Inflammatory macrophage (primary cell): ENCODE measurements at regions not wholly inside any gene's neighbourhood (a gene's known extent, or its start where the extent isn't known, plus 50 kb on each side); places are given as distances from the start of the nearest gene placed in this dataset.
"Not testable (repeated sequence)": the region's sequence is repeated elsewhere in the genome, so short reads cannot be mapped to it uniquely, and the experiment has no call there.

ENCODE experiments used
- DNase-seq, 2 donors: peaks; one replicate each; pipeline ENCODE4 v3.0.0-alpha.2; 2020 to 2022

DNA sequence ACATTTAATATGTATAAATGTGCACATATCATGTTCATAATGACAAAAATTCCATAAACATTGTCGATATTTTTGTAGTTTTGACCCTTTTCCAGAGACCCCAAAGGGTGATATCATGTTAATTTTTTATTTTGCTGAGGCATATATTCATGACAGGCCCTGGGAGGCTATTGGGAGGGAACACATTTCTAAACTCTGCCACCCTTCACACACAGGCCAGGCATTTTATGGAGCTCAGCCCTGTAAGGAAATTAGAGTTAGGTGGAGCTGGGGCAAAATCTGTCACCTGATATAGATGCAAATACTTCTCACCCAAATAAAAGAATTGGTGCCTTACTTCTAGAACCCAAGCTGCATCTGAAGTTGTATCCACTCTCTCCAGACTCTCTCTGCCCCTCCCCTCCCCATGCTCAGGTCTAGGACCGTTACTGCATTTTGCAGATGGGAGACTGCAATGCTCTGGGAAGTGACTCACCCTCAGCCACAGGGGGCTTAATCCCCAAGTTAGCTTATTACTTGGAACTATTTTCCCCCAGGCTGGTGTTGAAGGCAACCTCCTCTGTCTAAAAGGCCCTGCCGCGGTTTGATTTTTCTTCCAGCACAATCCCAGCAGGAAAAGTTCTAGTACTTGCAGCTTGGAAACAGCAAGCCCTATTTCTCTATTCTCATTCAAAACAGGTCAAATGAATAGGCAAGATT lies 238.9 kb downstream of the EMP1 start:
- no peak for DNase-seq

DNA sequence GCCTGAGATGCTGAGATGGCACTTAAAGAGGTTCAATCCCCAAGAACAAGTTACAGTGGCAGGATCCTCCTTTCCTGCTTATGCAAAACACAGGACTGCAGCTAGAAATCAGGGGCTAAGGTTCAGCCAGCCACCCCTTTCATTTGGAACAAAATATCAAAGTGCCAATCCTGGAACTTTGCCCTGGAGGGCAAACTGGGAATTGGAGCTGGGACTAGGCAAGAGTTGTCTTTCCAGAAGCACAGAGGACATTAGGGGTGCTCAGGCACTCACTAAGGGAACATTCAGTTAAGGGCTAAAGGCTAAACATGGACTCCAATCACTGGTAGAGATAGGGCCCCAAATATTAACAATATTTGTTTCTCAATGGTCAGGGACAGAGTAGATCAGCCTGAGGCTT lies 237.2 kb downstream of the EMP1 start:
- DNase-seq, result no peak

DNA sequence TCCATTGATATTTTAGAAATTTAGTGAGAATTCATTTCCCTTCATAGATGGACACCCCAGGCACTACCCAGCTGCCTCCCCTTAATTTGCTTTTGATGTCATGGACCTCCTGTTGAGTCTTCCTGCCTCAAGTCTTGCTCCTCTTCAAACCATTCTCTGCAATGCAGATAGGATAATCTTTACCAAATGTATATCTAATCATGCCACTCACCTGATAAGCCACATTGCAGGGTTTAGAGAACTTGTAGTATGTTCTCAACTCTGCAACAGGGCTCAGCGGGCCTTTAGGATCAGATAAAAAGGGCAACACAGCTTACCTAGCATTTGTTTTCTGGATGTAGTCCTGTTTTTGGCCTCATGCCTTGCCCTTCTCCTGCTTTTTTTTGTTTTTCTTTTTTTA lies 234.5 kb downstream of the EMP1 start:
- DNase-seq, result no peak

DNA sequence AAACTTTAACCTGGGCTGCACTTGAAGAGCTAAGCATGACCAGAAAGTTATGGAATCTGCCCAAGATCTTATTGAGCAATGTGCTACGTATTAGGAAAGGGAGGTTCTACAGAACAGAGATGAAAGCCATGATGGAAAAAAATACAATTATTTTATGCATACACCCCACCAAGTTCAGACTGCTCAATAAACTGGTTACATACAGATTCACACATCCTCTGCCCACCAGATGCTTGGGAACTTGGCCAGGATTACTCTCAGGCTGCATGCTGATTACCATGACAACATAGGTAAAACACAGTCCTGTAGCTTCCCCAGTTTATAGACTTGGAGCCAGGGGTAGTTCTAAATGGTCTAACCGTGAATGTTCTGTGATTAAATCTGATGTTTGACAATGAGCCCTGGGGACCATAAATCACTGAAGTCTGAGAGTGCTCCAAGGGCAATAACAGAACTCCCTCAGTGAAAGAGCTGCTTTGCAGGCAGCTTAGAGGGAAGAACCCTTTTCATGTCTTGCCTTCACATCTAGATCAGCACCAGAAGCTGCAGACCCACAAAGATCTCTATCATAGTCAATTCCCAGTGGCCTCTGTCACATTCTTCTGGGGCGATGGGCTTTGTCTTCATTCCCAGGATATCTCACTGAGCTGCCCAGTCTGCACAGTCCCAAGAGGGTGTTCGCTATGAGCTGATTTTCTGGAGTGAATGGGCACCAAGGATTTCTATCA lies 232.2 kb downstream of the EMP1 start:
- no peak for DNase-seq

DNA sequence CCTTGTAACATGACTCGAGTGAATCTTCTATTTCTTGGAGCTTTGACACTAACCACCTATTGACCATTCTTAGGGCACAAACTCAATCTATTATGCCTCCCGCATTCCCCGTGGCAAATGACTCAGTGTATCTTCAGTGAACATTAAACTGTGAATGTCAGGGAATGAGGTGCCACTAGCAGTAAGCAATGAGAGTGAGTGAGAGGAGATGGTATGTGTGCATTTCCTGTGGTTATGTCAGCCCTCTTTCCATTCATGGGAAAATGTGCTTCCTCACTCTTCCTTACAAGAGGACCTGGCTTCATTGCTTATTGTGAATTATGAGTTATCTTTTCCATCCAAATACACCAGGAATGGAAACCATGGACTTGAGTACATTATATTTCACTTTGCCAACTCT lies 229.2 kb downstream of the EMP1 start:
- no peak for DNase-seq

DNA sequence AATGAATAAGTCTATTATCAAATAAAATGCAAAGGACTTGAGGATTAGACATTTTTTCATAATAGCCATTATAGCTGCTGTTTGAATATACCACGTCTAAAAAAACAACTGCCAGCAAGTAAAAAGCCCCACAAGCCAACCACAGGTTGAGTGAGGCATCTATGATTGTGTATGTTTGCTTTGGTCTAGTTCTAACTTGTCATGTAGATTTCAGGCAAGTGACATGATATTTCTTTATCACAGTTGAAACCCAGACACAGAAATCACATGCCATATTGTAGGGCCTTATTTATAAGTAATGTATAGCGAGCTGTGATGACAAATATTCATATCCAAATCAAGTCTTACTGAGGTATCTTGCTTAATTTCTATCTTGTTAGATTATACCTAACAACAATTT lies 225.8 kb downstream of the EMP1 start:
- no peak for DNase-seq

DNA sequence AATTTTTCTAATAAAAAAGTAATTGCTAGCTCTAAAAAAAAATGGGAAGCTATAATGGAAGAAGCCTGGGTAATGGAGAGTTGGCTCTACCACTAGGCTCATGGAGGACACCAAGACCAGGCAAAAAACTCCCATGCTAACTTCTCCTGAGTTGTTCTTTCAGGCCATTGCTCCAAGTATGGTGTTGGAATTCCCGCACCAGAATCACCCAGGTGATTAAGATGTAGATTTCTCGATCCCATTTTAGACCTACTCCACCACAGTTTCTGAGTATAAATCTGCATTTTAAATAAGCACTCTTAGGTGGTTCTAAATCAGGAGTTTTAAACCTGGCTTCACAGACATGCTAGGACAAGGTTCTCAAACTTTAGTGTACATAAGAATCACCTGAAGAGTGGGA lies 221.0 kb downstream of the EMP1 start:
- no peak for DNase-seq

DNA sequence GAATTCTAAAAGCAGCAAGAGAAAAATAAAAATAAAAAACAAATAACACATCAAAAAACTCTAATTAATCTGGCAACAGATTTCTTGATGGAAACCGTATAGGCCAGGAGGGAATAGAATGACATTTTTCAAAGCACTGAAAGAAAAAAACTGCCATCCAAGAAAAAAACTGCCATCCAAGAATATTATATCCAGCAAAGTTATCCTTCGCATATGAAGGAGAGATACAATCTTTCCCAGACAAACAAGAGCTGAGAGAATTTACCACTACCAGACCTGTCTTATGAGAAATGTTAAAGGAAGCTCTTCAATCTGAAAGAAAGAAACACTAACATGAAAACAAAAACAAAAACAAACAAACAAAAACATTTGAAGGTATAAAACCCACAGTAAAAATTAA lies 214.8 kb downstream of the EMP1 start:
- DNase-seq, result no peak

DNA sequence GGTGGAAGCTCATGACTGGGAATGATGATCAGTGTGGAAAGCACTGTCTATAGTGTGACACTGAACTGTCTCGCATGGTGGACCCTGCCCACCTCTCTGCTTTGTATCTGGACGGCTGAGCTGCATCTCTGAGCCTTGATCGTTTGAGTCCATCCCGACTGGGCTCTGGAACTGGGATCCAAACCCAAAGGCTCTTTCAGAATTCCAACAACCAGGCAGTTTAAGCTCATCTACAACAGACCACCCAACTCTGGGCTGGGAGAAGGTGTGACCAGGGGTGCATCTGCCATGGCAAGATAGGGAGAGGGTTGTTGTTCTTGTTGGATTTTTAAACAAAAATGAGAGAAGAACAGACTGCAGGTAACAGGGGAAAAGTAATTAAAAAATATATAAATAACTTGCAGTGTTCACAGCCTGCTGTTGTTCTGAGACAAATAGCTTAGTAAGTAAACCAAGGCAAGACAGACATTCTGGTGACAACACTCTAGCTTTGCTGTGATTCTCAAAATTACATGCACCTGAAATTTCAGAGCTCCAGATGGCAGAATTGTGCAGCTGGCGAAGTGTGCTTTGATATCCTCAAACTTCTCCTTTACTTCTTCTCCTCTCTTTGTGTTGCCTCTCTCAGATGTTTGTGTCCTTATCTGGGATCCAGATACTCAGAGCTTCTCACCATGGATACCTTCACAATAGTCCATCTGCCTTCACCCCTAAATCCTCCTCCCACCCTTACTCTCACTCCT lies 209.6 kb downstream of the EMP1 start:
- no peak for DNase-seq

DNA sequence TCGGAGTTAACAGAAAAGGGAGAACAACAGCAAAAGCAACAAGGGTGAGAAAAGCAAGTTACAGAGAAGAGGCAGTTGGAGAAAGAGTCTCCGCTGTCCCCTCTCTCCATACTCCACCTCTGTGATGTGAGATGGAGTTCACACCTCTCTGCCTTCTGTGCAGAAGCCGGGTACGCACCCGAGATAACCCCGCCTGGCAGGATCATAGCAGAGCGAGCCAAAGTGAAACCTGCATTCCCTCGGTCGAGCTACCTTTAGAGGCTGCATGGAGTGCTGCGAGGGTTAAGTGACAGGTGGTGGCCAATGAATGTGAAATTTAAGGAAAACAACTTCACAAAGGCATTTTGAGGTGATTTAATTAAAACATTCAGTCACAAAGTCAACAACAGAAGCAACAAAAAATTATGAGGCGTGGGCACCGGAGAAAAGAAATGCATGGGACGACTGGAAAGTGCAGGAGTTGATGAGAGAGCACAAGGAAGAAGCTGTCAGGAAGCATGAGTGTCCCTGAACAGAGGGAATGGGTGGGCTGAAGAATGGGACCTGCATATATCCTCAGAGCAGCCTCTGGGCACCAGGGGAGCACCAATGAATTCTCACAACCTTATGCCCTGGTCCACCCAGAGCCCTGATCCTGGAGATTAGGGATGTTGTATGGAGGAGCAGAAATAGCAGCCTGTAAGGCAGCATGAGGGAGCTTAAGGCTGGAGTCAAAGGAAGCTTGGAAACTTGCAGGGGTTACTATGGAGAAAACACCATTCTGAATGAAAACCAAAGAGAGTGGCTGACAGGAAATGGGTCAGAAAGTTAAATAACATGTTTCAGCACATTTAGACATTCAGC lies 208.3 kb downstream of the EMP1 start:
- DNase-seq, result no peak

DNA sequence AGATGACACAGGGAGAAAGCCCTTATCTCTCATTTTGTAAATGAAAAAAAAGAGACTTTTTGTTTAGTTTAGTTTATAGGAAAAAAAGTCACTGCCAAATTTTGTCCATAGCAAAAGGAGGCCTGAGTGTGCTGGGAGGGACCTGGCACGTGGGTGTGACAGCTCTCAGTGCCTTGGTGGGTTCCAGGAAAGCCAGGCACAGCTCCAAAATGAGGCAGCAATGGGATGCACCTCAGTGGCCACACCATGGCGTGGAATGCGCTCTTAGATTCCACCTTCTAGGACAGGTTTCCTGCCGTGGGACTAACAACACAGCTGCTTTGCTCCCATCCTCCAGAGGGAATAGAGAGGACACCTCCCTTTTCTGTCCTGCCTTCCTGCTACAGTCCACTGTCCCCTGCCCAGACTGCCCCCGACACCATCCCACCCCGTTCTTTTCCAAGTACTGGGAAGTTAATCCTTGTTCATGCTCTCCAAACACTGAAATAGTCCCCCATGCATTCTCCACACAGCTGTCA lies 207.6 kb downstream of the EMP1 start:
- DNase-seq, result no peak

DNA sequence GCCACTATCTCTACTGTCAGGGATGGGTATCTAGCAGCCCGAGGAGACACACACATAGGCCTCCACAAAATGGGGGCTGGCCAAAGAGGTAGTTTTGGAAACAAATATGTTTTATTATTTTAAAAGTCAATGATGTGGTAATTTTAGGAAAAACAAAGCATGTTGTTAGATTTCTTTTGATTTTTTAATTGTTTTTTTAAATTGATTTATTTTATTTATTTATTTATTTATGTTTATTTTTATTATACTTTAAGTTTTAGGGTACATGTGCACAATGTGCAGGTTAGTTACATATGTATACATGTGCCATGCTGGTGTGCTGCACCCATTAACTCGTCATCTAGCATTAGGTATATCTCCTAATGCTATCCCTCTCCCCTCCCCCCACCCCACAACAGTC lies 194.8 kb downstream of the EMP1 start:
- not testable (repeated sequence) for DNase-seq

DNA sequence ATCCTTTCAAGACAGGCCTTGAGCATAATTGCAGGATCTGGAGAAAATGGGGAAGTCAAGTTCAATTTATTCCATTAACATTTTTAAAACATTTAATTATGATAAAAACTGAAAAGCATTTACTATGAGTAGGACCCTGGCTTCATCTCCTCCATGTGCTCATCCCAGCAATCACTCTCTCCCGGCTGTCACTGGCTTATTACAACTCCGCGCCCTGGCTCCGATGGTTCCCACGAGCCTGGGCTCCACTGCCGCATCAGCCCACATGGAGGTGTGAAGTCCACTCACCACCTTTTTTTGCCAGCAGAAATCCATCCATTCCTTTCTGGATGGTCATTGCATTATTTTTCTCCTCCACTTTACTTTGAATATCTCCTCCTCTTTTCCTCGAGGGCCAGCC lies 194.4 kb downstream of the EMP1 start:
- no peak for DNase-seq

DNA sequence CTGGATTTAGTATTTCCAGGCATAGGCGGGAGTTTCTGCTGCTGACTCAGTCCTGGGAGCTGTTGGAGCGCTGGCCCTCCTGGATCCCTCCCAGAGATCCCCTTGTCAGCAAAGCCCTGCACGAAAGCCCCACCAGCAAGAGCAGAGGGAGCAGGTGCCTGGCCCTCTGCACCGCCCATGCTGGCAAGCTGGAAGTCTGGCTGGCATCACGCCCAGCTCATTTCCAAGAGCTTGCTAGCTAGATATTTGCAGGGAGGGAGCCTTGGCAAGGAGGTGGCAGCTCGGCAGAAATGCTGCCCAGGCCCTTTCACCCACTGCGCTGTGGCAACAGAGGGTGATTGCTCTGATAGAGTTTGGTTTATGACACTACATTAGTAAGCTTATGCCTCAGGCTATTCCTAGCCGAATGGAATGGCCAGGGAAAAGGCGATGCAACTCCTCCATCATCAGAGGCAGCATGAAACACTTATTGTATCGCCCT lies 193.9 kb downstream of the EMP1 start:
- no peak for DNase-seq

DNA sequence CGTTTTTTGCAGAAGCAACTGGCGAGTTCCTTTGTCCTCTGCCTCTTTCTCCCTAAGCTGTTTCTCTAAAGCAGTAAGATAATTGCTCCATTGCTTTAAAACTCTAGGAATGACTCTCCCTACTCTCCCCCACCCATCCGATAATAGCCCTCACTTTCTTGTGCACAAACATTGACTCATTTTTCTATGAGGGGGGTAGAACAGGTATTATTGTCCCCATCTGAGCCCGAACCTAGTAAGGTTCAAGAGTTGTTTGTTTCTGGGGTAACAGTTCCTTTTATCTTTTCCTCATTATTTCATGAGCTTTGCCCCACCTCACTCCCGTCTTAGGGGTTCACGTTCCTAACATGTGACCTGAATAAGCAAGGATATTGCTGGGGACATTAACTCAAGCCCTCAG lies 190.6 kb downstream of the EMP1 start:
- DNase-seq, result no peak

DNA sequence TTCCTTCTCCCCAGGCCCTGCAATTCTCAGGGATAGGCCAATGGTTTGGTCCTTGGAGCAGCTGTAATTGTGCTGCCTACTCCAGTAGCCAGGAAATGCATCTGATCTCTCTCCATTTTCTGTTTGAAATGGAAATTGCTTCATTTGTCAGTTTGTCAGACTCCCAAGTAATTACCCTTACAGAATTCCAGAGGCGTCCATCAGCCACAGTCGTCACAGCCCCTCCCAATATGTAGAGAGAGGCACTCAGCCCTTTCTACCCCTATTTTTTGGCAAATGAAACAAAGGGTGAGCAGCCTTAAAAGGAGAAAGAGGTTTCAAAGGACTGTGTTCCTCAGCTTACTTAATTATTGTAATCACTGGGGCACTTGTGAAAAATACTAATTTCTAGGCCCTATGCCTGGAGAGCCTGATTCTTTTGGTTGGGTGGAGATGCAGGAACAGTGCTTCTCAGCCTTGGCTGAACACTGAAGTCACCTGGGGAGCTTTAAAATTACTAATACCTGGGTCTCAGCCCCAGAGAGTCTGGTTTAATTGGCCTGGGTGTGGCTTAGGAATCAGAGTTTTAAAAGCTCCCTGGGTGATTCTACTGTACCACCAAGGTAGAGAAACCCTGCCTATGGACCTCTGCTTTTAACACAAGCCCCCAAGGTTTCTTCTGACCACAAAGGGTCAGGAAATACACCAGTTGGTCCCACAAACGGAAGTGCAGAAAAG lies 190.0 kb downstream of the EMP1 start:
- DNase-seq, result no peak

DNA sequence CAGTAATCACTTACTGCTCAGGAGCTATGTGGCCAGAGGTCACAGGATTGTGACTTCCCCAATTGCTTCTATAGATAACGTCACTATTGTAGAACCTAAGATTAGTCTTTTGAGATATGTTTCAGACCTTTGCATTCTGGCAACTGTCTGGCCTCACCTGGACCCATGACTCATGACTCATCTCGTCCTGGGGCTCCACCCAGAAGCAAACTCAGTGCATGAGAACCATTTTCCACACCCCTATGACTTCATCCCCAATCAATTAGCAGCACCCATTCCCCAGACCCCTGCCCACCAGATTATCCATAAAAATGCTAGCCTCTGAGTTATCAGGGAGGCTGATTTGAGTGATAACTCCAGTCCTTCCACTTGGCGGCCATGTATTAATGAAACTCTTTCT lies 186.9 kb downstream of the EMP1 start:
- DNase-seq, result no peak

DNA sequence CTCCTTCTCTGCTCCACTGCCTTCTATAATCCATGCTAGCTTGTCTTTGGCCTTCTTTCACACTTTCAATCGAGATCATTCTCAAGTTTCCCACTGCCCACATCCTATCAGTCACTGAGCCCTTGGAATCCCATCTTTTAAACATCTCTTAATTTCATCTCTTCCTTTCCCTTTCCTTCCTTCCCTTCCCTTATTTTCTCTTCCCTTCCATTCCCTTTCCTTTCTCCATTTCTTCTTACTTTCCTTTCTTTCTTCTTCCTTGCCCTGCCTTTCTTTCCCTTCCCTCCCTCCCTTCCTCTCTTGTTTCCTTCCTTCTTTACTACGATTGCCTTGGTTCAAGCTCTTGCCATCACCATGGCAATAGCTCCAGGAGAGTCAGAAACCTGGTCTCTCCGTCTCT lies 183.8 kb downstream of the EMP1 start:
- no peak for DNase-seq

DNA sequence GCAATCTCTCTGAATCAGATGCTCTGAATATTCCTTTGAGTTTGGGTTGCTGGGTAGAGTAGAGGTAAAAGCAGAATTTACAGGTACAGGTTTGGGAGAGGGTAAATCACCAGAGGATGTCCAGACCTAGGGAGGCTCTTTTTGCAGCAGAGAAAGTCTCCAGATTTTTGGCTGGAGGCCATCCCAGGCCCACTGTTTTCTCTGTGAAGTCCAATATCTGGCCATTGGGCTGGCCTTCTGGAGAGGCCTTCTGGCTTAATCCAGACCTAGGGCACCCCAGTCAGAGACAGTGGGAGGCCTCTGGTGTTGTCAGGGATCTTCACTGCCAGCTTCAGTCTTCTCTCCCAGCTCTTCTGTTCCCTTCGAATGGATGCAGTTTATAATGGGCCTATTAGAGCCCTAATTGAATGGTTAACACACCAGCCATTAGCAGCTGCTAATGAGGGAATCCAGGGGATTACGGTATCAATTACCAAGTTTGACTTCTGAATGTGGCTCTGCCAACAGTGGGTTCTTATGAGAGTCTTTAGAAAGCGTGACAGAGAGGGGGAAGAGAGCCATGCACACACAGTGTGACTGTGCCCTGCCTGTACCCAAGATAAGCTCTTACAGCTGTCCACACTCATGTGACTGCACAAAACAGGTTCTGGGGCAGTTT lies 183.1 kb downstream of the EMP1 start:
- DNase-seq, result no peak

DNA sequence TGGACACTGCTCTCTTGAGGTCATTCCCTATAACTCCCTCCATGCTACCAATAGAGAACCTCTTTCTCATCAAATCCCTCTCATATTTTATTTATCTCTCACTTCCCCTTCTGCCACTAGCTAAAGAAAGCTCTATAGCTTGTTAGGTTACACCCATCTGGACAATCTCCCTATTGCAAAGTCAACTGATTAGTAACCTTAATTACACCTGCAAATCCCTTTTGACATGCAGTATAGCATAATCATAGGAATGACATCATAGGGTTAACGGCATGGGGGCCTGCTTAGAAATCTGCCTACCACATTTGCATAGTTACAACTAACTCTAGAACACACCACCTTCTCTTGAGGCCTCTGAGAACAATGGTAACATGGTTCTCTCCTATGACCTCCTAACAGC lies 181.2 kb downstream of the EMP1 start:
- no peak for DNase-seq

DNA sequence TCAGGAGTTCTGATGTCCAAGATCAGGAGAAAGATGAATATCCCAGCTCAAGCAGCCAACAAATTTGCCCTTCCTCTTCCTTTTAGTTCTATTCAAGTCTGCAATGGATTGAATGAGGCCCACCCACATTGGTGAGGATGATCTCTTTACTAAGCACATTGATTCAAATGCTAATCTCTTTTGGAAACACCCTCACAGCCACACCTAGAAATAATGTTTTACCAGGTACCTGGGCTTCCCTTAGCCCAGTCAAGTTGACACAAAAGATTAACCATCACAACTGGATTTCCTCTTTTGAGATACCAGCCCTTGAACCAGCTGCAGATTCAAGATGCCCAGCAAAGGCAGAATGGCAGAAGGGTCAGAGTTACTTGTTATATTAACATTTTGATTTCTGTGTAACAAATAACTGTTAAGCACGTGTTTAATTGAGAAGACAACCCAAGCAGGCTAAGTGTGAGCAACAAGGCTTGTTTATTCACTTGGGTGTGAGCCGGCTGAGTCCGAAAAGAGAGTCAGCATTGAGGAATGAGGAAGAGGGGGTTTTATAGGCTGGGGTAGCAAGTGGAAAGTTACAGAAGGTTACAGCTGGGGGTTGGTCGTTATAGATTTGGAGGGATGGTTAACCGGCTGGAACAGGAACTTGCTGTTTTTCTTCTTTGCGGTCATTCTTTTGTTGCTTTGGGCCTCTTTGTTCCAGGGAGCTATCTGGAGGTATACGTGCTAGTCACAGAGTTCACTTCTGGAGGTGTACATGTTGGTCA lies 180.3 kb downstream of the EMP1 start:
- DNase-seq, result no peak
